Left ventricle myocardium inferior (tissue), 1 donor: ENCODE measurements at regions not wholly inside any gene's neighbourhood (a gene's known extent, or its start where the extent isn't known, plus 50 kb on each side); places are given as distances from the start of the nearest gene placed in this dataset.

ENCODE experiments used
- DNase-seq: peaks from one replicate; pipeline ENCODE4 v3.0.0-alpha.2; 2020
- H3K27ac ChIP-seq: fragments of 200-600 bp; replicated peaks from 2 replicates; pipeline ENCODE4 v1.8.0; 2021
- H3K27me3 ChIP-seq: fragments of 200-600 bp; 2 replicates; pipeline ENCODE4 v1.8.0; 2021; ENCODE audit warnings: low read depth
- H3K36me3 ChIP-seq: fragments of 200-600 bp; 2 replicates; pipeline ENCODE4 v1.8.0; 2021
- H3K4me1 ChIP-seq: fragments of 200-600 bp; 2 replicates; pipeline ENCODE4 v1.8.0; 2021
- H3K4me3 ChIP-seq: fragments of 200-600 bp; 2 replicates; pipeline ENCODE4 v1.8.0; 2021; ENCODE audit warnings: mild to moderate bottlenecking, moderate library complexity
- H3K9me3 ChIP-seq: fragments of 200-600 bp; replicated peaks from 2 replicates; pipeline ENCODE4 v1.8.0; 2021
- CTCF ChIP-seq: fragments of 200-600 bp; IDR thresholded peaks from 2 replicates; pipeline ENCODE4 v1.8.0; 2021; ENCODE audit warnings: antibody characterized with exemption, mild to moderate bottlenecking, borderline replicate concordance
- intact Hi-C: fragments of 100-400 bp; cut with micrococcal nuclease; formaldehyde crosslinking; loops from one replicate; pipeline ENCODE4 v1.11.0; 2022
- donor health status: DM: no; HTN: yes; CAD: no; lungs with severe emphysema.

GRCh38 chr16:86929057-86929871 is 350.9 kb downstream of the FOXL1 start:
- Histone ChIP-seq H3K4me3 (peak overlapping the region; percentile 25), H3K4me1 (peaks cover 32% of the 10 kb centered on the region), H3K27ac (no peak overlapping the region), H3K36me3 (no peaks in the 10 kb centered on the region), H3K9me3 (no peaks in the 10 kb centered on the region), H3K27me3 (peaks cover 77% of the 10 kb centered on the region)
- peak; percentile 45 for DNase-seq
- intact Hi-C loops, result no loop called here
- no peak for TF ChIP-seq CTCF

- no peak for DNase-seq
- peaks cover 32% of the 10 kb centered on the region for H3K4me1 ChIP-seq
- H3K4me3 ChIP-seq, result no peak overlapping the region
- H3K27ac ChIP-seq, result no peak overlapping the region
- no peaks in the 10 kb centered on the region for H3K9me3 ChIP-seq
- H3K27me3 ChIP-seq, result peaks cover 74% of the 10 kb centered on the region
- intact Hi-C loops, result no loop called here
- no peak for TF ChIP-seq CTCF
- H3K36me3 ChIP-seq, result no peaks in the 10 kb centered on the region
Measured at GRCh38 chr16:86930001-86930400, 351.7 kb downstream of the FOXL1 start.

DNA sequence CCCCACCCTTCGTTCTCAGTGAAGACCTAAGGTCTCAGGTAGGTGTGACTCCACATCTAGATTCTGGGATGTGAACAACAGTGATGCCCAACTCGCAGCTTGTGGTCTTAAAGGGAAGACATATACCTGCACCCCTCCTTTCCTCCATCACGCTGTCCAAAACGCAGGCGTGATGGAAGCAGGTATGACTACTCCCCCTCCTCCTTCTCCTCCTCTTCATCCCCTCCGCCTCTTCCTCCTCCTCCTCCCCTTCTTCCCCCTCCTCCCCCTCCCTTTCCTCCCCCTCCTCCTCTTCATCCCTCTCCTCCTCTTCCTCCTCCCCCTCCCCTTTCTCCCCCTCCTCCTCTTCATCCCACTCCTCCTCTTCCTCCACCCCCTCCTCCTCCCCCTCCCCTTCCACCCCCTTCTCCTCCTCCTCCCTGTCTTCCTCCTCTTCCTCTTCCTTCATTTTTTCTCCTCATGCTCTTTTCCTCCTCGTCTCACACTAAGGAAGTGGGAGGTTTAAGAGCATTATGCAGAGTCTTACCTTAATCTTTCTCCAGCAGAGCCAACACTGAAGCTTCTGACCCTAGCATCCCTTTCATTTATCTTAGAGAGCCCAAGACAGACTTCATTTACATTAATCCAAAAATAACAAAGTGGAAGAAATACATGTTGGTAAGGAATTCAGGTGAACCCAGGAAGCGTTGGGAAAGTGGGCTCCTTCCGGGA is 352.5 kb downstream of the FOXL1 start:
- peak overlapping the region; percentile 72 for H3K27ac ChIP-seq

DNA sequence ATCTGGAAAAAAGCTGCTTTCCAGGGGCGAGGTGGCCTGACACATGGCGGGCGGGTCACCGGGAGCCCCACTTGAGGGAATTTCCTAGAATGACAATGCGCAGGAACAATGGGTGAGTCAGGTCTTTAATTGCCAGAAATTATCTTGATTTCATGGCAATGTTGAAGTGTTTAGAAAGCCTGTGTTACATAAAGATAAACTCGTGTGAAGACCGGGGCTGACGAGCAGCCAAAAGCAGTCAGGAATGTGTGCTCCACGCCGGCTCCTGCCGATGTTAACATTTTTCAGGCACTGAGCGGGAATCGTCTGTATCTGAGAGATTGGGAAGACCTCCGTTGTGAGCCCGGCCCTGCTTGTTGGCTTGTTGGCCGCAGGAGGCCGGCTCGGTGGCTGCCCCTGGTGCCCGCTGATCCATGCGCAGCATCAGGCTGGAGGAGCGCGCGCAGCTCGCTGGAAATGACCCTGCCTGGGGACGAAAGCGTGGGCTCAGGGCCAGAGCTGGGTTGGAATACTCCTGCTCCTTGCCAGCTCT is 353.1 kb downstream of the FOXL1 start:
- peak overlapping the region; percentile 50 for H3K4me3 ChIP-seq
- no peaks in the 10 kb centered on the region for H3K9me3 ChIP-seq
- peak; percentile 72 for DNase-seq
- H3K4me1 ChIP-seq, result peaks cover 32% of the 10 kb centered on the region
- H3K27me3 ChIP-seq, result peaks cover 60% of the 10 kb centered on the region
- peak overlapping the region; percentile 72 for H3K27ac ChIP-seq
- TF ChIP-seq CTCF, result no peak
- H3K36me3 ChIP-seq, result no peaks in the 10 kb centered on the region
- intact Hi-C loops, result no loop called here

More for the DNA sequence above, 352.5 kb downstream of the FOXL1 start:
- H3K36me3 ChIP-seq, result no peaks in the 10 kb centered on the region
- H3K27me3 ChIP-seq, result peaks cover 66% of the 10 kb centered on the region
- DNase-seq, result no peak
- H3K4me3 ChIP-seq, result peak overlapping the region; percentile 50
- no peak for TF ChIP-seq CTCF
- intact Hi-C loops, result no loop called here
- H3K9me3 ChIP-seq, result no peaks in the 10 kb centered on the region
- H3K4me1 ChIP-seq, result peaks cover 32% of the 10 kb centered on the region

DNA sequence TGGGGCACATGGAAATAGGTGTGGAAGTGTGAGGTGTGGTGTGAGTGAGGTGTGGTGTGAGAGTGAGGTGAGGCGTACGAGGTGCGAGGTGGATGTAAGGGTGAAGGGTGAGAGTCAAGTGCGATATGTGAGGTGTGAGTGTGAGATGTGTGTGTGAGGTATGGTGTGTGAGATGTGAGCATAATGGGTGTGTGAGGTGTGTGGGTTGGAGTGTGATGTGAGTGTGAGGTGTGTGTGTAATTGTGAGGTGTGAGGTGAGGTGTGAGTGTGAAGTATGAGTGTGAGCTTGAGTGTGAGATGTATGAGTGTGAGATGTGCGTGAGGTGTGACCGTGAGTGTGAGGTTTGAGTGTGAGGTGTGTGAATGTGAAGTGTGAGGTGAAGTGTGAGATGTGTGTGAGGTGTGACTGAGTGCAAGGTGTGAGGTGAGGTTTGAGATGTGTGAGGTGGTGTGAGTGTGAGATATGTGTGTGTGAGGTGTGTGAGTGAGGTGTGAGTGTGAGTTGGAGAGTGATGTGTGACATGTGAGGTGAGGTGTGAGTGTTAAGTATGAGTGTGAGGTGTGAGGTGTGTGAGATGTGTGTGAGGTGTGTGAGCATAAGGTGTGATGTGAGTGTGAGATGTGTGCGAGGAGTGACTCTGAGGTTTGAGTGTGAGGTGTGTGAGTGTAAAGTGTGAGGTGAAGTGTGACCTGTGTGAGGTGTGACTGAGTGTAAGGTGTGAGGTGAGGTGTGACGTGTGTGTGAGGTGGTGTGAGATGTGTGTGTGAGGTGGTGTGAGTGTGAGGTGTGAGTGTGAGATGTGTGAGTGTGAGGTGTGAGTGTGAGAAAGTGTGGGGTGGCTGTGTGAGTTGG is 354.0 kb downstream of the FOXL1 start:
- Histone ChIP-seq H3K36me3 (no peaks in the 10 kb centered on the region), H3K27ac (peak overlapping the region; percentile 72), H3K9me3 (no peaks in the 10 kb centered on the region), H3K4me1 (peaks cover 32% of the 10 kb centered on the region), H3K27me3 (peaks cover 51% of the 10 kb centered on the region), H3K4me3 (peak overlapping the region; percentile 50)
- DNase-seq, result no peak
- intact Hi-C loops, result no loop called here
- no peak for TF ChIP-seq CTCF
